MM.1S (cell line): ENCODE measurements at regions not wholly inside any gene's neighbourhood (a gene's known extent, or its start where the extent isn't known, plus 50 kb on each side); places are given as distances from the start of the nearest gene placed in this dataset.

ENCODE experiments used
- CTCF ChIP-seq: fragments of 300-600 bp; sonication (generic); IDR thresholded peaks from 2 replicates; pipeline ENCODE4 v1.5.1; 2016; ENCODE audit warnings: antibody characterized with exemption, low read length, mixed read lengths
- EZH2 ChIP-seq: fragments of 300-600 bp; sonication (generic); optimal IDR thresholded peaks from 2 replicates; pipeline ENCODE3; 2017; ENCODE audit warnings: low read depth, mild to moderate bottlenecking, antibody characterized with exemption, low read length, mixed read lengths
- EZH2phosphoT487 ChIP-seq: fragments of 300-600 bp; sonication (generic); IDR thresholded peaks from 2 replicates; pipeline ENCODE4 v1.6.1; 2018; ENCODE audit warnings: antibody characterized with exemption, low read length

GRCh38 chr5:164801910-164802309 is 1296.5 kb downstream of the MAT2B start:
- TF ChIP-seq CTCF (no peak), EZH2phosphoT487 (no peak), EZH2 (no peak)
